HepG2 (cell line): ENCODE measurements at regions not wholly inside any gene's neighbourhood (a gene's known extent, or its start where the extent isn't known, plus 50 kb on each side); places are given as distances from the start of the nearest gene placed in this dataset.

ENCODE experiments used
- ATAC-seq: fragments of 200-7000 bp; cut with Tn5 transposase; 3 replicates; pipeline ENCODE4 v1.9.1; 2020; ENCODE audit warnings: mild to moderate bottlenecking, moderate library complexity
- BruUV-seq: library from RNA; stranded (reverse); fragments of 400-500 nt; replicated peaks from 2 replicates; lab custom pipeline; 2021; lab: Mats Ljungman, UMichigan
- CTCF ChIA-PET: fragments of 300-600 bp; formaldehyde crosslinking; extraction: SDS; loops from one replicate; lab custom pipeline; 2021; ENCODE audit warnings: low total read pairs, inconsistent platforms, low intra/inter-chr PET ratio; lab: Yijun Ruan, JAX
- POLR2A ChIA-PET: fragments of 350-600 bp; sonication (Branson Sonifier 250); formaldehyde crosslinking; loops from one replicate; lab custom pipeline; 2020; ENCODE audit warnings: antibody characterized with exemption, inconsistent platforms; lab: Yijun Ruan, JAX
- DNase-seq: peaks from one replicate; pipeline ENCODE4 v3.0.0-alpha.2; 2015; ENCODE audit warnings: low spot score
- FAIRE-seq: peaks from 3 replicates; lab custom pipeline; 2011; peaks lifted over from hg19 to GRCh38; lab: Jason Lieb, UNC
- H2AFZ ChIP-seq: one replicate; pipeline ENCODE4 v1.6.1; 2011; ENCODE audit warnings: low read length, inconsistent platforms
- H3K27ac ChIP-seq: fragments of 300-600 bp; 3 replicates; pipeline ENCODE4 v1.8.0; 2011; ENCODE audit warnings: mixed run types, mild to moderate bottlenecking, mixed read lengths, low read length, inconsistent platforms; ENCODE audit not compliant: insufficient read depth; ENCODE audit errors: extremely low read length
- H3K27me3 ChIP-seq, 2 experiments: fragments of 200-600 bp in 1 of 2; 2 replicates in 1 of 2; 3 replicates in 1 of 2; pipeline versions ENCODE4 v1.6.0 to v1.8.0; 2011; ENCODE audit warnings: low read length in 2 of 2, mild to moderate bottlenecking in 2 of 2, moderate library complexity in 2 of 2, inconsistent platforms in 1 of 2; ENCODE audit not compliant: insufficient read depth in 2 of 2, control insufficient read depth in 1 of 2
- H3K36me3 ChIP-seq, 2 experiments: fragments of 200-600 bp in 1 of 2; replicated peaks in 1 of 2; 2 replicates in 1 of 2; 3 replicates in 1 of 2; pipeline versions ENCODE4 v1.5.1 to v1.8.0; 2011; ENCODE audit warnings: low read length in 2 of 2, inconsistent platforms in 1 of 2; ENCODE audit not compliant: insufficient read depth in 2 of 2, control insufficient read depth in 1 of 2
- H3K4me1 ChIP-seq: 2 replicates; pipeline ENCODE4 v1.5.1; 2012; ENCODE audit warnings: low read length, inconsistent platforms; ENCODE audit not compliant: insufficient read depth
- H3K4me2 ChIP-seq: 2 replicates; pipeline ENCODE4 v1.6.0; 2011; ENCODE audit warnings: low read depth, low read length, inconsistent platforms
- H3K4me3 ChIP-seq, 3 experiments: fragments of 200-600 bp in 1 of 3; sonication (generic), shearing (Covaris generic) in 1 of 3; replicated peaks in 1 of 3; 2 replicates each; pipeline ENCODE4 v1.5.1; 2011 to 2016; ENCODE audit warnings: low read length in 3 of 3, inconsistent platforms in 2 of 3, low read depth in 2 of 3, mild to moderate bottlenecking in 2 of 3, control low read depth in 1 of 3, mixed read lengths in 1 of 3; ENCODE audit not compliant: insufficient read depth in 1 of 3
- H3K79me2 ChIP-seq: one replicate; pipeline ENCODE4 v1.6.1; 2011; ENCODE audit warnings: low read length, inconsistent platforms; ENCODE audit not compliant: insufficient read depth
- H3K9ac ChIP-seq: 2 replicates; pipeline ENCODE4 v1.6.0; 2011; ENCODE audit warnings: mild to moderate bottlenecking, low read depth, low read length, inconsistent platforms; ENCODE audit not compliant: insufficient read depth
- H3K9me3 ChIP-seq: 2 replicates; pipeline ENCODE4 v1.5.1; 2012; ENCODE audit warnings: mild to moderate bottlenecking, low read length
- H4K20me1 ChIP-seq: 2 replicates; pipeline ENCODE4 v1.6.0; 2011; ENCODE audit warnings: inconsistent platforms, mild to moderate bottlenecking, low read length, moderate library complexity; ENCODE audit not compliant: insufficient read depth
- ARNT2 ChIP-seq: sonication (generic); formaldehyde crosslinking; IDR thresholded peaks from 2 replicates; pipeline ENCODE4 v1.8.0; 2022; ENCODE audit warnings: mild to moderate bottlenecking, low read depth, missing genetic modification reagents, moderate library complexity
- ARNTL ChIP-seq: sonication (generic); formaldehyde crosslinking; IDR thresholded peaks from 2 replicates; pipeline ENCODE4 v1.4.0; 2020; ENCODE audit warnings: mild to moderate bottlenecking, missing genetic modification reagents
- CREM ChIP-seq, 2 experiments: sonication (generic) in 1 of 2; formaldehyde crosslinking in 1 of 2; IDR thresholded peaks; 2 replicates each; pipeline versions ENCODE4 v1.4.0 to v1.6.1; 2016 to 2020; ENCODE audit warnings: antibody characterized with exemption in 1 of 2, mild to moderate bottlenecking in 1 of 2, missing genetic modification reagents in 1 of 2
- MED8 ChIP-seq: sonication (generic); formaldehyde crosslinking; IDR thresholded peaks from 2 replicates; pipeline ENCODE4 v1.8.1; 2023; ENCODE audit warnings: mild to moderate bottlenecking, missing genetic modification reagents; ENCODE audit not compliant: insufficient replicate concordance
- MXD4 ChIP-seq: IDR thresholded peaks from 2 replicates; pipeline ENCODE4 v1.6.1; 2016; ENCODE audit warnings: mild to moderate bottlenecking, missing biosample characterization, missing genetic modification reagents
- NCOR1 ChIP-seq: fragments of 200-600 bp; sonication (generic); IDR thresholded peaks from 2 replicates; pipeline ENCODE4 v1.7.0; 2017; ENCODE audit warnings: antibody characterized with exemption, low read length, borderline replicate concordance
- POLR2G ChIP-seq: fragments of 200-400 bp; formaldehyde crosslinking; IDR thresholded peaks from 2 replicates; pipeline ENCODE4 v1.6.1; 2018; ENCODE audit warnings: mild to moderate bottlenecking, low read depth, low read length, moderate library complexity
- PTBP1 ChIP-seq: fragments of 200-400 bp; formaldehyde crosslinking; IDR thresholded peaks from 2 replicates; pipeline ENCODE4 v1.6.1; 2018; ENCODE audit warnings: low read length, low read depth; ENCODE audit not compliant: poor library complexity, severe bottlenecking
- ZBTB8A ChIP-seq: sonication (generic); formaldehyde crosslinking; IDR thresholded peaks from 2 replicates; pipeline ENCODE4 v1.4.0; 2020; ENCODE audit warnings: mild to moderate bottlenecking, low read depth, missing genetic modification reagents, borderline replicate concordance
- ZNF382 ChIP-seq: sonication (generic); formaldehyde crosslinking; IDR thresholded peaks from 2 replicates; pipeline ENCODE4 v1.5.0; 2020; ENCODE audit warnings: missing genetic modification reagents, mild to moderate bottlenecking, borderline replicate concordance
- ZNF598 ChIP-seq: sonication (generic); formaldehyde crosslinking; IDR thresholded peaks from 2 replicates; pipeline ENCODE4 v1.5.1; 2020; ENCODE audit warnings: mild to moderate bottlenecking, missing genetic modification reagents, borderline replicate concordance
- ZNF644 ChIP-seq: IDR thresholded peaks from 2 replicates; pipeline ENCODE4 v1.6.1; 2016; ENCODE audit warnings: low read depth
- WGBS: methylation state at CpG from one replicate; pipeline ENCODE4 v1.1.6; 2017; ENCODE audit warnings: low lambda C conversion rate; 5-methylcytosine and 5-hydroxymethylcytosine counted together
- in situ Hi-C: cut with HindIII; loops from 2 replicates; pipeline ENCODE4 v1.10.0; 2017; ENCODE audit warnings: low pct_unique_long_range_greater_than_20kb; ENCODE audit not compliant: extremely low pct_ligation_motif_present
- intact Hi-C: fragments of 100-400 bp; cut with micrococcal nuclease; formaldehyde crosslinking; loops from one replicate; pipeline ENCODE4 v1.10.0; 2022; ENCODE audit not compliant: unreplicated experiment
- TF ChIP-seq, protein P1 (sequence below): sonication (generic); formaldehyde crosslinking; IDR thresholded peaks from 2 replicates; pipeline ENCODE4 v1.5.0; 2020; ENCODE audit warnings: mild to moderate bottlenecking, missing genetic modification reagents, borderline replicate concordance
- TF ChIP-seq, protein P2 (sequence below): IDR thresholded peaks from 2 replicates; pipeline ENCODE4 v1.6.1; 2016; ENCODE audit warnings: mild to moderate bottlenecking
- TF ChIP-seq, protein P3 (sequence below): sonication (generic); formaldehyde crosslinking; conservative IDR thresholded peaks from 2 replicates; pipeline ENCODE4 v1.8.0; 2022; ENCODE audit warnings: low read depth, missing genetic modification reagents

DNA sequence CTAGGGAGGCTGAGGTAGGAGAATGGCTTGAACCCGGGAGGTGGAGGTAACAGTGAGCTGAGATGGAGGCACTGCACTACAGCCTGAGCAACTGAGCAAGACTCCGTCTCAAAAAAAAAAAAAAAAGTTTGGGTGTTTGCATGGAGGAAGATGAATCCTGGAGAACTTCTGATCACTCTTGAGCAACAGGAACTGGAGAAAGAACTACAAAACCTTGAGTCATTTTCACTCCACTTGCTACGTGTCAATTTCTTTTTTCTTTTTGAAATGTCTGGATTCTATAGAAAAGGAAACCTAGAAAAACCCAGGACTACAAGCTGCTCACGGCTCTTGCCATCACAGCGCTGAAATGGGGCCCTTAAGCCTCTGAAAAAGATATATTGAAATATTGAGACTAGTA, 189.6 kb upstream of the NRP1 start (continued):
- TF ChIP-seq, protein P1, sequence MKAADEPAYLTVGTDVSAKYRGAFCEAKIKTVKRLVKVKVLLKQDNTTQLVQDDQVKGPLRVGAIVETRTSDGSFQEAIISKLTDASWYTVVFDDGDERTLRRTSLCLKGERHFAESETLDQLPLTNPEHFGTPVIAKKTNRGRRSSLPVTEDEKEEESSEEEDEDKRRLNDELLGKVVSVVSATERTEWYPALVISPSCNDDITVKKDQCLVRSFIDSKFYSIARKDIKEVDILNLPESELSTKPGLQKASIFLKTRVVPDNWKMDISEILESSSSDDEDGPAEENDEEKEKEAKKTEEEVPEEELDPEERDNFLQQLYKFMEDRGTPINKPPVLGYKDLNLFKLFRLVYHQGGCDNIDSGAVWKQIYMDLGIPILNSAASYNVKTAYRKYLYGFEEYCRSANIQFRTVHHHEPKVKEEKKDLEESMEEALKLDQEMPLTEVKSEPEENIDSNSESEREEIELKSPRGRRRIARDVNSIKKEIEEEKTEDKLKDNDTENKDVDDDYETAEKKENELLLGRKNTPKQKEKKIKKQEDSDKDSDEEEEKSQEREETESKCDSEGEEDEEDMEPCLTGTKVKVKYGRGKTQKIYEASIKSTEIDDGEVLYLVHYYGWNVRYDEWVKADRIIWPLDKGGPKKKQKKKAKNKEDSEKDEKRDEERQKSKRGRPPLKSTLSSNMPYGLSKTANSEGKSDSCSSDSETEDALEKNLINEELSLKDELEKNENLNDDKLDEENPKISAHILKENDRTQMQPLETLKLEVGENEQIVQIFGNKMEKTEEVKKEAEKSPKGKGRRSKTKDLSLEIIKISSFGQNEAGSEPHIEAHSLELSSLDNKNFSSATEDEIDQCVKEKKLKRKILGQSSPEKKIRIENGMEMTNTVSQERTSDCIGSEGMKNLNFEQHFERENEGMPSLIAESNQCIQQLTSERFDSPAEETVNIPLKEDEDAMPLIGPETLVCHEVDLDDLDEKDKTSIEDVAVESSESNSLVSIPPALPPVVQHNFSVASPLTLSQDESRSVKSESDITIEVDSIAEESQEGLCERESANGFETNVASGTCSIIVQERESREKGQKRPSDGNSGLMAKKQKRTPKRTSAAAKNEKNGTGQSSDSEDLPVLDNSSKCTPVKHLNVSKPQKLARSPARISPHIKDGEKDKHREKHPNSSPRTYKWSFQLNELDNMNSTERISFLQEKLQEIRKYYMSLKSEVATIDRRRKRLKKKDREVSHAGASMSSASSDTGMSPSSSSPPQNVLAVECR, result no peak
- TF ChIP-seq ZBTB8A (CRISPR knock-in tag) (no peak), ARNTL (CRISPR knock-in tag) (no peak)
- TF ChIP-seq, all 625 proteins: peak for 0

DNA sequence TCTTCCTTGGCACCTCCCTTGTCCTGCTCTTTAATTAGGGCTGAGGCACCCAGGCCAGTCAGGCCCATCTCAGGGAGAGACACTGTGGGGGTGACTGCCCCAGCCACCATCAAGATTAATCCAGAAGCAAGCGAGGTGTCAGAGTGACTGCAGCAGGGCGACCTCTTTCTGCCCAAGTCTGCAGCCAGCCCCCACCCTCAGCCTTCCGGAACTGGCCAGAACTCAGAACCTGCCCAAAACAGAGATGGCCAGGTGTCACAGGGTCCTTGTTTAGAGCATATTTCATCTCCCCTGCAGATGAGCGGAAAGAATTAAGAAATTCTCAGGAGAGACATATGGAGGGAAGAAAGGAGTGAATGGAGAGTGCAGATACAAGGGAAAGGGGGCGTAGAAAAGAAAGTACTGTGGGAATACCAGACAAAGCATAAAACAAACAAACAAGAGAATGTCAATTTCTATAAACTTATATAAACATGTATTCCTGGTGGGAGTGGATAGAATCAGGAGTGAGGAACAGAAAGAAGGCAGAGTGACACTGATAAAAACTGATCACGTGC, 188.8 kb upstream of the NRP1 start:
- Histone ChIP-seq H3K4me1 (no peaks in the 10 kb centered on the region), H3K9ac (no peak overlapping the region), H3K79me2 (no peaks in the 10 kb centered on the region), H3K27ac (no peak overlapping the region), H3K4me3 (no peak overlapping the region), H3K4me2 (no peak overlapping the region), H3K27me3 (no peaks in the 10 kb centered on the region), H2AFZ (no peak overlapping the region), H3K9me3 (no peaks in the 10 kb centered on the region), H4K20me1 (no peaks in the 10 kb centered on the region), H3K36me3 (no peaks in the 10 kb centered on the region)
- no peak for ATAC-seq
- CTCF ChIA-PET, result no interaction called here
- intact Hi-C loops, result no loop called here
- POLR2A ChIA-PET, result no interaction called here
- no TSS peak for BruUV-seq
- TF ChIP-seq ZNF644, result no peak
- TF ChIP-seq ARNT2, result no peak
- TF ChIP-seq PTBP1, result no peak
- no peak for TF ChIP-seq MED8 (CRISPR knock-in tag)
- no peak for TF ChIP-seq POLR2G
- no peak for TF ChIP-seq ZNF382
- no peak for TF ChIP-seq NCOR1
- TF ChIP-seq, protein P2, sequence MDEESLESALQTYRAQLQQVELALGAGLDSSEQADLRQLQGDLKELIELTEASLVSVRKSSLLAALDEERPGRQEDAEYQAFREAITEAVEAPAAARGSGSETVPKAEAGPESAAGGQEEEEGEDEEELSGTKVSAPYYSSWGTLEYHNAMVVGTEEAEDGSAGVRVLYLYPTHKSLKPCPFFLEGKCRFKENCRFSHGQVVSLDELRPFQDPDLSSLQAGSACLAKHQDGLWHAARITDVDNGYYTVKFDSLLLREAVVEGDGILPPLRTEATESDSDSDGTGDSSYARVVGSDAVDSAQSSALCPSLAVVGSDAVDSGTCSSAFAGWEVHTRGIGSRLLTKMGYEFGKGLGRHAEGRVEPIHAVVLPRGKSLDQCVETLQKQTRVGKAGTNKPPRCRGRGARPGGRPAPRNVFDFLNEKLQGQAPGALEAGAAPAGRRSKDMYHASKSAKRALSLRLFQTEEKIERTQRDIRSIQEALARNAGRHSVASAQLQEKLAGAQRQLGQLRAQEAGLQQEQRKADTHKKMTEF, result no peak
- TF ChIP-seq, protein P3, sequence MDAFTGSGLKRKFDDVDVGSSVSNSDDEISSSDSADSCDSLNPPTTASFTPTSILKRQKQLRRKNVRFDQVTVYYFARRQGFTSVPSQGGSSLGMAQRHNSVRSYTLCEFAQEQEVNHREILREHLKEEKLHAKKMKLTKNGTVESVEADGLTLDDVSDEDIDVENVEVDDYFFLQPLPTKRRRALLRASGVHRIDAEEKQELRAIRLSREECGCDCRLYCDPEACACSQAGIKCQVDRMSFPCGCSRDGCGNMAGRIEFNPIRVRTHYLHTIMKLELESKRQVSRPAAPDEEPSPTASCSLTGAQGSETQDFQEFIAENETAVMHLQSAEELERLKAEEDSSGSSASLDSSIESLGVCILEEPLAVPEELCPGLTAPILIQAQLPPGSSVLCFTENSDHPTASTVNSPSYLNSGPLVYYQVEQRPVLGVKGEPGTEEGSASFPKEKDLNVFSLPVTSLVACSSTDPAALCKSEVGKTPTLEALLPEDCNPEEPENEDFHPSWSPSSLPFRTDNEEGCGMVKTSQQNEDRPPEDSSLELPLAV (CRISPR knock-in tag), result no peak
- TF ChIP-seq MXD4 (CRISPR knock-in tag), result no peak
- TF ChIP-seq ZNF598, result no peak
- no peak for TF ChIP-seq CREM (IDR thresholded peaks at IDR 0.05)
- TF ChIP-seq CREM (CRISPR knock-in tag; IDR thresholded peaks at IDR 0.05), result no peak
- in situ Hi-C loops, result no loop called here
- no peak for DNase-seq
- FAIRE-seq, result no peak
- WGBS, result 52% methylated on average over 6 of the region's 6 CpGs
